Activated naive CD4-positive, alpha-beta T cell (primary cell): ENCODE measurements at regions not wholly inside any gene's neighbourhood (a gene's known extent, or its start where the extent isn't known, plus 50 kb on each side); places are given as distances from the start of the nearest gene placed in this dataset.
A peak's percentile ranks its signal among the peaks of the same experiment; 100 is the strongest.

ENCODE experiments used
- DNase-seq, 4 experiments: peaks; one replicate each; lab custom pipeline; 2025; lab: John Stamatoyannopoulos, UW

GRCh38 chr4:102440498-102440897, 60.7 kb upstream of the NFKB1 start:
- no peak for DNase-seq

DNA sequence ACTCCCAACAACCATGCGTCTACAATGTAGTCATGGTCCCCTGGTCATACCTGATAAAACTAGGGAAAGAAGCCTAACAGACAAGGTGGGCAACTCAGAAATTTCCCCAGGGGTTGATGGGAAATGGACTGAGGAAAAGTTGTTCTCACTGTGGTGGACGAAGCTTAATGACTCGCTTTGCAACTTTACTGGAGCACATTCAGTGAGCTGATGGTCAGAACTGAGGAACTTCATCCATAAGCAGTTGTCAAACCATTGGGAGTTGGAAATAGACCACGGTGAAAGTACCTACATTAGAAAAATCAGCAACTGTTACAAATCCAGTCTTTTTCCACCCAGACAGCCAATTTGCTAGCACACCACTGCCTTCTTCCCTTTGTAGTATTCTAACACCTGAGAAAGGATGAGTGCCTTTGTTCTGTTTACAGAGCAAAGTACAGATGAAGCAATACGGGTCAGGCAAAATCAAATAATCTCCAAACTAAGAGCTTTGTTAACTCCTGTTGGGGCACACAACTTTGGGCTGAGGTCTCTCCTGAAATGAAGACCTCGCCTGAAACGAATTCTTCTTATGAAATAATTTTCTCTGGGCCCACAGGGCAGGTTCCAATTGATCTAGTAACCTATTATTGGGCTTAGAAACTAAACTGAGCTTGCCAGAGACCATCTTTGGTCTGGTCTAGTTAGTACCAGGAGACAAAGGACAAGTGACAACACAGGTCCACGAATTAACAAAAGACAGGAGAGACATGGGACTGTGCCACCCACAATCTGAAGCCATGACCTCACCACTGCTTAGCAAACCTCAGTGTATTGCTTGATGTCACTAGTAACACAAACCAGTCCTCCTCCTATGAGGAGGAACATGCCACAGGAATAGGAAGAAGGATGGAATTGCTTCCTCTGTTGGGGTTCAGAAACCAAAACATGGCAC, 58.9 kb upstream of the NFKB1 start:
- DNase-seq: no peak

DNA sequence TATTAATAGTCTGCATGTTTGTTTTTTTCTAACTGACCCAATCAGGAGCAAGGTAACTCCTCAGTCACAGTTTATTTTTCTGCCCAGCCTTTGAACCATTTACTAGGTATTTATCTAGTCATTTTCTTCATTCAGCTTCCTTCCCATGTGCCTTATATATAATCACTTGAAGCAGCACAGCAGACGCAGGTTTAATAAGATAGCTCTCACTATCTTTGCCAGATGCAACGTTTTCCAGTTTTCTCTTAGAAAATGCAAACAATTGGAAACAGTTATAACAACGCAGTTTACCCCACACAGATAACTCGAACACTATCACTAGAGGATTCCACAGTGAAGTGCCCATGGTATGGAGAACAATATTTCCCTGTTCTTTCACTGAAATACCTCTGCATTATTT, 56.4 kb upstream of the NFKB1 start:
- DNase-seq: no peak

GRCh38 chr4:102445213-102445612, 55.9 kb upstream of the NFKB1 start:
- DNase-seq: no peak

DNA sequence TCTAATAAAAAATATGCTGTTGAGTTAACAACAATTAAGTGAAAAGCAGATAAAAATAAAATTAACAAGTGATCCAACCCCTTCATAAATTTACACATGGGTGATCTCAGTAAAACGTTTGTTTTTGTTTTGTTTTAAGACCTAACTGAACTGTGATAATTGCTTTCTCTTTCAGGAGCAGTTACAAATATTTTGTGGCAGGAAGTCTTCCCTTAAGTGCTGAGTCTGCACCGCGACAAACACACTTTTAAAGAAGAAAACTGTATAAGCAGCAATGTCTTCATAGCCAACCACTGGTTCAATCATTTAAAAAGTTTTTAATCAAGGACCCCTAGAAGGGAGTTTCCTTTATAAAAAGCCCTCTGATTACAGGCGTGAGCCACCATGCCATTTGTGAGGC, 53.7 kb upstream of the NFKB1 start:
- no peak for DNase-seq

GRCh38 chr4:102449751-102450352, 51.3 kb upstream of the NFKB1 start:
- DNase-seq: peak in 1 of 4 experiments; percentile 6

GRCh38 chr4:102451266-102451665, 49.9 kb upstream of the NFKB1 start:
- no peak for DNase-seq
